ENCODE measurements at regions not wholly inside any gene's neighbourhood (a gene's known extent, or its start where the extent isn't known, plus 50 kb on each side); places are given as distances from the start of the nearest gene placed in this dataset.

GRCh38 chr6:40308533-40309306, 278.4 kb downstream of the LRFN2 start:
- Histone ChIP-seq H3K79me2 (no peaks in the 10 kb centered on the region), H3K27me3 (ENCODE audit: control insufficient read depth, insufficient read depth, low read length) (no peaks in the 10 kb centered on the region), H3K4me1 (no peaks in the 10 kb centered on the region), H3K4me2 (ENCODE audit: low read length) (no peak overlapping the region), H3K9me3 (ENCODE audit: control insufficient read depth, low read length) (no peaks in the 10 kb centered on the region), H3K27ac (no peak overlapping the region), H3K4me3 (ENCODE audit: low read depth, low read length) (no peak overlapping the region), H2AFZ (no peak overlapping the region), H3K9ac (no peak overlapping the region), H3K36me3 (ENCODE audit: control insufficient read depth, insufficient read depth, low read length) (no peaks in the 10 kb centered on the region)
- TF ChIP-seq, protein P1, sequence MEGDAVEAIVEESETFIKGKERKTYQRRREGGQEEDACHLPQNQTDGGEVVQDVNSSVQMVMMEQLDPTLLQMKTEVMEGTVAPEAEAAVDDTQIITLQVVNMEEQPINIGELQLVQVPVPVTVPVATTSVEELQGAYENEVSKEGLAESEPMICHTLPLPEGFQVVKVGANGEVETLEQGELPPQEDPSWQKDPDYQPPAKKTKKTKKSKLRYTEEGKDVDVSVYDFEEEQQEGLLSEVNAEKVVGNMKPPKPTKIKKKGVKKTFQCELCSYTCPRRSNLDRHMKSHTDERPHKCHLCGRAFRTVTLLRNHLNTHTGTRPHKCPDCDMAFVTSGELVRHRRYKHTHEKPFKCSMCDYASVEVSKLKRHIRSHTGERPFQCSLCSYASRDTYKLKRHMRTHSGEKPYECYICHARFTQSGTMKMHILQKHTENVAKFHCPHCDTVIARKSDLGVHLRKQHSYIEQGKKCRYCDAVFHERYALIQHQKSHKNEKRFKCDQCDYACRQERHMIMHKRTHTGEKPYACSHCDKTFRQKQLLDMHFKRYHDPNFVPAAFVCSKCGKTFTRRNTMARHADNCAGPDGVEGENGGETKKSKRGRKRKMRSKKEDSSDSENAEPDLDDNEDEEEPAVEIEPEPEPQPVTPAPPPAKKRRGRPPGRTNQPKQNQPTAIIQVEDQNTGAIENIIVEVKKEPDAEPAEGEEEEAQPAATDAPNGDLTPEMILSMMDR (IDR thresholded peaks at IDR 0.05) = peak; percentile 97

GRCh38 chr6:40307712-40308111, 279.5 kb downstream of the LRFN2 start:
- no peak overlapping the region for H3K9ac ChIP-seq
- H3K27me3 ChIP-seq (ENCODE audit: control insufficient read depth, insufficient read depth, low read length) = no peaks in the 10 kb centered on the region
- no peak overlapping the region for H2AFZ ChIP-seq
- TF ChIP-seq, protein P1 (IDR thresholded peaks at IDR 0.05) = no peak
- no peaks in the 10 kb centered on the region for H3K4me1 ChIP-seq
- no peak overlapping the region for H3K4me2 ChIP-seq (ENCODE audit: low read length)
- no peaks in the 10 kb centered on the region for H3K79me2 ChIP-seq
- H3K4me3 ChIP-seq (ENCODE audit: low read depth, low read length) = no peak overlapping the region
- no peaks in the 10 kb centered on the region for H3K9me3 ChIP-seq (ENCODE audit: control insufficient read depth, low read length)
- no peaks in the 10 kb centered on the region for H3K36me3 ChIP-seq (ENCODE audit: control insufficient read depth, insufficient read depth, low read length)
- no peak overlapping the region for H3K27ac ChIP-seq

GRCh38 chr6:40302856-40303454, 284.2 kb downstream of the LRFN2 start:
- TF ChIP-seq, protein P1 (IDR thresholded peaks at IDR 0.05) = no peak
- H3K4me2 ChIP-seq (ENCODE audit: low read length) = no peak overlapping the region
- H3K36me3 ChIP-seq (ENCODE audit: control insufficient read depth, insufficient read depth, low read length) = no peaks in the 10 kb centered on the region
- H3K9ac ChIP-seq = no peak overlapping the region
- no peak overlapping the region for H3K27ac ChIP-seq
- no peaks in the 10 kb centered on the region for H3K79me2 ChIP-seq
- H3K4me1 ChIP-seq = no peaks in the 10 kb centered on the region
- no peaks in the 10 kb centered on the region for H3K9me3 ChIP-seq (ENCODE audit: control insufficient read depth, low read length)
- H2AFZ ChIP-seq = no peak overlapping the region
- no peaks in the 10 kb centered on the region for H3K27me3 ChIP-seq (ENCODE audit: control insufficient read depth, insufficient read depth, low read length)
- no peak overlapping the region for H3K4me3 ChIP-seq (ENCODE audit: low read depth, low read length)

GRCh38 chr6:40299681-40300080, 287.5 kb downstream of the LRFN2 start:
- H3K4me1 ChIP-seq = no peaks in the 10 kb centered on the region
- H3K27ac ChIP-seq = no peak overlapping the region
- H3K9ac ChIP-seq = no peak overlapping the region
- H3K9me3 ChIP-seq (ENCODE audit: control insufficient read depth, low read length) = no peaks in the 10 kb centered on the region
- H3K36me3 ChIP-seq (ENCODE audit: control insufficient read depth, insufficient read depth, low read length) = no peaks in the 10 kb centered on the region
- H3K27me3 ChIP-seq (ENCODE audit: control insufficient read depth, insufficient read depth, low read length) = no peaks in the 10 kb centered on the region
- no peak overlapping the region for H3K4me3 ChIP-seq (ENCODE audit: low read depth, low read length)
- H2AFZ ChIP-seq = no peak overlapping the region
- H3K79me2 ChIP-seq = no peaks in the 10 kb centered on the region
- no peak overlapping the region for H3K4me2 ChIP-seq (ENCODE audit: low read length)
- TF ChIP-seq, protein P1 (IDR thresholded peaks at IDR 0.05) = no peak

Data from parathyroid adenoma (tissue), 2 donors.